ENCODE measurements at regions not wholly inside any gene's neighbourhood (a gene's known extent, or its start where the extent isn't known, plus 50 kb on each side); places are given as distances from the start of the nearest gene placed in this dataset.

- TF ChIP-seq, protein P1, sequence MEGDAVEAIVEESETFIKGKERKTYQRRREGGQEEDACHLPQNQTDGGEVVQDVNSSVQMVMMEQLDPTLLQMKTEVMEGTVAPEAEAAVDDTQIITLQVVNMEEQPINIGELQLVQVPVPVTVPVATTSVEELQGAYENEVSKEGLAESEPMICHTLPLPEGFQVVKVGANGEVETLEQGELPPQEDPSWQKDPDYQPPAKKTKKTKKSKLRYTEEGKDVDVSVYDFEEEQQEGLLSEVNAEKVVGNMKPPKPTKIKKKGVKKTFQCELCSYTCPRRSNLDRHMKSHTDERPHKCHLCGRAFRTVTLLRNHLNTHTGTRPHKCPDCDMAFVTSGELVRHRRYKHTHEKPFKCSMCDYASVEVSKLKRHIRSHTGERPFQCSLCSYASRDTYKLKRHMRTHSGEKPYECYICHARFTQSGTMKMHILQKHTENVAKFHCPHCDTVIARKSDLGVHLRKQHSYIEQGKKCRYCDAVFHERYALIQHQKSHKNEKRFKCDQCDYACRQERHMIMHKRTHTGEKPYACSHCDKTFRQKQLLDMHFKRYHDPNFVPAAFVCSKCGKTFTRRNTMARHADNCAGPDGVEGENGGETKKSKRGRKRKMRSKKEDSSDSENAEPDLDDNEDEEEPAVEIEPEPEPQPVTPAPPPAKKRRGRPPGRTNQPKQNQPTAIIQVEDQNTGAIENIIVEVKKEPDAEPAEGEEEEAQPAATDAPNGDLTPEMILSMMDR (IDR thresholded peaks at IDR 0.05; ENCODE audit: borderline replicate concordance, extremely low read depth, low read length, poor library complexity, severe bottlenecking) = no peak
- TF ChIP-seq EZH2 (IDR thresholded peaks at IDR 0.05; ENCODE audit: borderline replicate concordance, low read depth, low read length, severe bottlenecking) = no peak
Observed at GRCh38 chr18:69291044-69291443, 109.6 kb upstream of the DOK6 start.
